ENCODE measurements at regions not wholly inside any gene's neighbourhood (a gene's known extent, or its start where the extent isn't known, plus 50 kb on each side); places are given as distances from the start of the nearest gene placed in this dataset.
A peak's percentile ranks its signal among the peaks of the same experiment; 100 is the strongest.
"Not testable (repeated sequence)": the region's sequence is repeated elsewhere in the genome, so short reads cannot be mapped to it uniquely, and the experiment has no call there.

DNA sequence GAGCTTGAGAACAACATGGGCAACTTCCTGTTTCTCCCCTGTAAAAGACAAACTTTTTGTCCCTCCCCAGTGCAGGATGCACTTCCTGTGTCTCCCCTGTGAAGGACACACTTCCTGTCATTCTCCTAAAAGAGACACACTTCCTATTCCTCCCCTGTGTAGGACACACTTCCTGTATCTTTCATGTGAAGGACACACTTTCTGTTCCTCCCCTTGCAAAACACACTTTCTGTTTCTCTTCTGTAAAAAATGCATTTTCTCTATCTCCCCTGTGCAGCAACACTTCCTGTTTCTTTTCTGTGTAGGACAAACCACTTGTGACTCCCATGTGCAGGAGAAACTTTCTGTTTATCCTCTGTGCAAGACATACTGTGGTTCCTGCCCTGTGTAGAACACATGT is 488.6 kb upstream of the USP9Y start:
- DNase-seq = no peak

DNA sequence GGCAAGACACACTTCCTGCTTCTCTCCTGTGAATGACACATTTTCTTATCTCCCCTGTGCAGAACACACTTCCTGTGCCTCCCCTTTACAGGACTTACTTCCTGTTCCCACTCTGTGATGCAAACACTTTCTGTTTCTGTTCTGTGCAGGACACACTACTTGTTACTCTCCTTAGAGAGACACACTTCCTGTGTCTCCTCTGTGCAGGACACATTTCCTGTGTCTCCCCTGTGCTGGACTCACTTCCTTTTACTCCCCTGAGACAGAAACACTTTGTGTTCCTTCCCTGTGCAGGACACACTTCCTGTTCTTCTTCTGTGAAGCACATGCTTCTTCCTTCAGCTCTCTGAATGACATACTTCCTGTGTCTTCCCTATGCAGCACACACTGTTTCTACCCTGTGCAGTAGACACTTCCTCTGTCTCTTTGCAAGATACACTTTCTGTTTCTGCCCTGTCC is 485.4 kb upstream of the USP9Y start:
- no peak for DNase-seq

DNA sequence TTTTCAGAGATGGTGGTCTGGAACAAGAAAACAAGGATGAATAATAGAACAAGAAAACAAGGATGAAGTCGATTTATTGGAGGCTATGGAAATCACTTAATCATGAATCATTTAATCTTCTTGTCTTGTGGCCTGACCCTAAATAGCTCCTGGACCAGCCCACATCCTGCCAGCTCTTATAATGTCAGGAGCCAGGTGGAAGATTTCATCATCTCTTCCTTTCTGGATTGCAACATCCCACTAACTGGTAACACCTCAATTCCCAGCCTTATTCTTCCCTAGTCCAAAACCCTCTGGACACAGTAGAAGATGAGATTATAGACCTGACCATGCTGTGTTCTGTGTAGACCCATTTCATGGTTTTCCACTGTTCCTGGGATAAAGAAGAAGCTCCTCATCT is 470.1 kb upstream of the USP9Y start:
- DNase-seq = no peak

DNA sequence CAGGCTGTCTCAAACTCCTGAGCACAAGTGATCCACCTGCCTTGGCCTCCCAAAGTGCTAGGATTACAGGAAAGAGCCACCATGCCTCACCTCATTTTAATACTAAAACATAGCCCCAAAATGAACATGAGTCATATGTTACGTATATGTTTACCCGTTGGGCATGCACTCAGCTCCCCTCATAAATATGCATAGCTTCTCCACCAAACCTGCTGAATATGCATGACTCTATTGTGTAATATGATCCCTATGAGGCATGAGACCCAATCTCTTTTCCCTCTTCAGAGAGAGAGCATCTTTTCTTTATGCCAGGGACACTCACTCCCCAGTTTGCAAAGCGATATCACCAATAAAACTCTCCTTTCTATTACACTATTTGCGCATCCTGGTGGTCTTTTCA is 464.6 kb upstream of the USP9Y start:
- DNase-seq = no peak

DNA sequence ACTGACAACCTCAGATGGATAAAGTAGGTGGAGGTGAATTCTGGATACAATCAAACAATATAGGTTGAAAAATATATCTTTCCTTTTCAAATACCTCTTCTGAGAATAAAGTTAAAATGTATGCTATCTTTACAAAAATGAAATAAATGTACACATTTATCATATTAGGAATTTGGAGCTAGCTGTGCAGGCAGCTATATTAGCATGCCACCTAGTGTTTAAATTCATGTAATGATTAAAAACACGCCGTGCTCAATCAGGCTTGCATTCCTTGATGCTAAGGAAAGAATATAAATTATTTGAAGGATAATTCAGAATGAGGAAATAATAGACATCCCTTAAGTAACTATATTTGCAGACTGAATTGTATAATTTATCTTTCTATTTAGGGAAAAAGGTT is 460.7 kb upstream of the USP9Y start:
- not testable (repeated sequence) for DNase-seq

DNA sequence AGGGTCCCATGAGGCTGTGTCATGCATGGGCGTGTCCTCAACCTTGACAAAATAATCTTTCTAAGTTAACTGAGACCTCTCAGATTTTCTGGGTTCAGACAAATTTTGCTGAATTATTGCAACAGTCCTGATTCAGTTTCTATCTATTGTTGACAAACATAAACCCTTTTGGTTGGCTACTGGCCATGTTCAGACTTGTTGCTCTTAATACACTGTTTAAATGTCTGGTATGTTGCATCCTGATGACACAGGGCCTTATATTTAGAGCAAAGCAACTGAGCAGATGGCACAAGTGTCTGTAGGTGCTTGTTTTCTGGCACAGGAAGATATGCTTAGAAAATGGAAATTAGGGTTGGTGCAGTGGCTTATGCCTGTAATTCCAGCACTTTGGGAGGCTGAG is 456.9 kb upstream of the USP9Y start:
- no peak for DNase-seq

DNA sequence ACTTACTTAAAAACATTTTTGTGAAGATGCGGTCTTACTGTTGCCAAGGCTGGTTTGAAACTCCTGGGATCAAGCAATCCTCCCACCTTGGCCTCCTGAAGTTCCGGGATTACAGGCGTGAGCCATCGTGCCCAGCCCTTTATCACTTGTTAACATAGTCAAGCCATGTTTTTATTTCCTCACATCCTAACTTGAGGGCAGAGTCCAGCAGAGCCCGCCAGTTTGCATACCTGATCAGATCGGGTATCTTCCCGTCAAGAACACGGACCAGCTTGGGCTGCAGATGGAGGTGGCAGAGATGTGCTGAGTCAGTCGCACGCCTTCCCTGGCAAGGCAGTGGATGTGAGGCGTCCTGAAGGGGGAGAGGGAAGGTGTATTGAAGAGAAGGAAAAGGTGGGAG is 447.3 kb upstream of the USP9Y start:
- no peak for DNase-seq

DNA sequence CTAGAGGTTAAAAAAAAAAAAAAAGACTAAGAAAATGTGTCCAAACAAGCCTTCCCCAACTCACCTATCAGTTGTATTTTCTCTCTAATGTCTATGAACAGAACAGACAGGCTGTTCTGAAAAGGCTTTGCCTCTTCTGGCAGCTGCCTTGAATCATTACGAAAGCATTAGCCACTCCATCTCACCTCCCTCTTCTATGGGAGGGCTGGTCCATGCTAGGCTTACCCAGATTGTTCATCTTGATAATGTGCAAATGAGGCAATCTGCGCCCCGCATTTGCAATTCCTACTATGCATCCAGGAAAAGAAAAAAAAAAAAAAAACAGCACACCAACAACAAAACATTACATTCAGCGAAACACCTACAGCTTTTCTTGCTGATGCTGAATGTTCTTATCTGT is 429.9 kb upstream of the USP9Y start:
- DNase-seq = no peak

DNA sequence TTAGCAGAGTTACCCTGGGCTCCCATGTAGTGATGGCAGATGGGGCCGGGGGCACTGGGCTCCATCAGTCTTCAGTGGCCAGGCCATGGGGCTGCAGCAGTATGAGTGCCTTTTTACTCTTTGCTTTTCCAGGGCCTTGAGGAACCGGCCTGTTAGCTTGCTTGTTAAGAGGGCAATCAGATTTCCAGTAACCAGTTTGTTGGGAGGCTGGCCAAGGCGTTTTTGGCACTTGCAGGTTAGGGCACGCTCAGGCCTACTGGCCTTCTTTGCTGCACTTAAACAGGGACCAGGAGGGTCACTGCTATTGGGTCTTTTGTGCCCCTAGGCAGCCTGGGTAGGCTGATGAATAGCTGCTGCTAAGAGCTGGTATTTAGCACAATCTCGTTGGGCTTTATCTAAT is 415.4 kb upstream of the USP9Y start:
- no peak for DNase-seq

DNA sequence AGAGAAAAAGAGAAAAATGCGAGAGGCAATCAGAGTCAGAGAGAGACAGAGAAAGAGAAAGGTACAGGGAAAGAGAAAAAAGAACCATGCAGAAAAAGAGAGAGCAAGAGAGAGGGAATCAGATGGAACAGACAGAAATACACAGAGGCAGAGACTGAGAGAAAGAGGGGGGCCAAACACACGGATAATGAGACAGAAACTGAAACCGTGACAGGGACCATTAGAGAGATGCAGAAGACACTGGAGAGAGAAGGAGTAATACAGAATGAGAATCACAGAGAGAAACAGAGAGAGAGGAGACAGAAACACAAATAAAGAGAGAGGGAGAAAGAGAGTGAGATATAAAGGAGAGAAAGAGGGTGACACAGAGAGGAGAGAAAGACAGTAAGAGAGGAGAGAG is 412.1 kb upstream of the USP9Y start:
- DNase-seq = no peak

DNA sequence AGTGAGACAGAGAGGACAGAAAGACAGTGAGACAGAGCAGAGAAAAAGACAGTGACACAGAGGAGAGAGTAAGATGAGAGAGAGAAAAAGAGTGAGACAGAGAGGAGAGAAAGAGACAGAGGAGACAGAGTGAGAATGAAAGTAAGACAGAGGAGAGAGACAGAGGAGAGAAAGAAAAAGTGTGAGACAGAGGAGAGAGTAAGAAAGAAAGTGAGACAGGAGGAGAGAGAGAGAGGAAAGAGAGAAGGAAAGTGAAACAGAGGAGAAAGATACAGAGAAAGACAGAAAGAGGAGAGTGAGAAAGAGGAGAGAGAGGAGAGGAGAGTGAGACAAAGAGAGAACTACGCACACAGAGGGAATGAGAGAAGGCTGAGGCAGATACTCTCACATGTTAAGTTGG is 411.6 kb upstream of the USP9Y start:
- DNase-seq = no peak

DNA sequence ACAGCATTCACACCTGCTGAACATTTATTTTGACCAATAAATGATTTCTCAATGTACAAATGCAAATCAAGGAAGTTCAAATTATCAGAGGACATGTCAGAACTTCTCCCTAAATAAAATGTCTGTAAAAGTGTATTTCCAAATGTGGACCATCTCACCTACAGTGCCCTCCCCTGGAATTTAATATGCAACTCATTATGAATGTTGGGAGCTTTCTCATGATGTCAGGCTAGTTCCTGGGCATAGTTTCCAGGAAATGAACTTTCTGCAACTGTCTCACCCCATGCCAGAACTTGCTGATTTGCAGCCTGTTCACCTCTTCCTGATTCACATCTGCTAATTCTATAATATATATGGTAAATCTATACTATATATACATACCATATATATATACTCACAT is 408.5 kb upstream of the USP9Y start:
- DNase-seq = no peak

DNA sequence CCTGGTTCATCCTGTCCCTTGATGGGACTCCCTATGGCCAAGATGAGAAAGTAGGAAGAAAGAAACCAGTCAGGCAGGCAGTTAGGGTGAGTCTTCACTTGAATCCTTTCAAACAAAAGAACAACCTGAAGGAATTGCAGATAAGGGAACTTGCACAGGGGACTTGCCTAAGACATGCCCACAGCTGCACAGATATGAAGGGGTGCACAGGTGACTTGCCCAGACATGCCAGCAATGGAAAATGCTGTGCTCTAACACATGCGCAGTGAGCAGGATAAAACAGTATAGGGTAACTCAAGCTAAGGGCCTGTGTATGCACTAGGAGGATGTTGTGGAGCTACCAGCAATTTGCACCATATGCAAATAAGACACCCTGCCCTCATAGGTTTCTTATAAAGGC is 404.6 kb upstream of the USP9Y start:
- no peak for DNase-seq

DNA sequence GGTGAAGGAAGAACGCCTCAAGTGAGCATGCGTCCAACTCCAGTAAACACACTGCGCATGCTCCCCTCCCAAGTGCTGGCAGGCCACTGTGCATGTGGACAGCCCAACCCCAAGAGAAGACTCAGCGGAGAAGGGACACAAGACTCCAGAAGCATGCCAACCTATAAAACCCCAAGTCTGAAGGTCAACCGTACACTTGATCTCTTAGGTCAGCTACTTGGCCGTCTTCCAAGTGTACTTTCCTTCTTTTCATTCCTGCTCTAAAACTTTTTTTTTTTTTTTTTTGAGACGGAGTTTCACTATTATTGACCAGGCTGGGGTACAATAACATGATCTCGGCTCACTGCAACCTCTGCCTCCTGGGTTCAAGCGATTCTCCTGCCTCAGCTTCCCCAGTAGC is 401.2 kb upstream of the USP9Y start:
- not testable (repeated sequence) for DNase-seq

DNA sequence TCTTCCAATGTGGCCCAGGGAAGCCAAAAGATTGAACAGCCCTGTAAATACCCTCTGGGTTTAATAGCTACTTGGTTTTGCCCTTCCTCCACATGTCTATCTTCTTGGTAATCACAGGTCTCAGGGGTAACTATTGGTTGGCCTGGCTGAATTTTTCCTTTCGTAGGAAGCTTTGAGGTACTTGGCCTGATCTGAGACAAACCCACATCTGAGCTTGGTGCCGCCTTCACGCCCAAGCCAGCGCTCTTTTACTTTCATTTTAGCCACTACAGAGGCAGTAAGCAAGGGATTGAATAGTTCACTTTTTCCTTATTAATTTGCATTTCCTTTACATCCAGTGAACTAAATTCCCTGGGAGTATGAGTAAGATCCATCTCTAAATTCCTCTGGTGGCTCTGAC is 397.6 kb upstream of the USP9Y start:
- DNase-seq = no peak

DNA sequence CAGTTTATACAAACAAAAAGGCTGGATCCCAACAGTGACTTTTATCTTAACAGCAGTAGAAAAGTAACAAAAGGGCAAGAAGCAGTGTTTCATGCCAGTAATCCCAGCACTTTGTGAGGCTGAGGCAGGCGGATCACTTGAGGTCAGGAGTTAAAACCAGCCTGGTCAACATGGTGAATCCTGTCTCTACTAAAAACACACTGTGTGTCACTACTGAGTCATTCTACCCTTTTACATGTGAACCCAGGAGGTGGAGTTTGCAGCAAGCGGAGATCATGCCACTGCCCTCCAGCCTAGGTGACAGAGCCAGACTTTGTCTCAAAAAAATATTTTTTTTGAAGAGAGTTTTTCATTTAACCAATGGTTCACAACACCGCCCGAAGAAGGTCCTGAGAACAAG is 395.6 kb upstream of the USP9Y start:
- DNase-seq = no peak

DNA sequence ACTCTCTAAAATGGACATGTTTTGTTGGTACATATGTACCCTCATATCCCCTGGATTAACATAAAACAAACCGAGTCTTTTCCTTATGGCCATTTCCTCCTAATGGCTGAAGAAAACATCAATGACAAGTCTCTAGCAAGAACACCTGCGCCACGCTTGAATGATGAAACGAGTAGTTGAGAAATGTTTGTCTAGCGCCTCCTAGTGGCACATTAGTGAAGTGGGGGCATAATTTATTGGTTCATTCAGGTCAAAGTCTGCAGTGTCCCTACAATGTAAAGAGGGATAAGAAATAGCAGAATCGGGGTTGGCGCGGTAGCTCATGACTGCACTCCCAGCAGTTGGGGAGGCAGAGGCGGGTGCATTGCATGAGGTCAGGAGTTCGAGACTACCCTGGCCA is 391.8 kb upstream of the USP9Y start:
- DNase-seq = peak; percentile 2

DNA sequence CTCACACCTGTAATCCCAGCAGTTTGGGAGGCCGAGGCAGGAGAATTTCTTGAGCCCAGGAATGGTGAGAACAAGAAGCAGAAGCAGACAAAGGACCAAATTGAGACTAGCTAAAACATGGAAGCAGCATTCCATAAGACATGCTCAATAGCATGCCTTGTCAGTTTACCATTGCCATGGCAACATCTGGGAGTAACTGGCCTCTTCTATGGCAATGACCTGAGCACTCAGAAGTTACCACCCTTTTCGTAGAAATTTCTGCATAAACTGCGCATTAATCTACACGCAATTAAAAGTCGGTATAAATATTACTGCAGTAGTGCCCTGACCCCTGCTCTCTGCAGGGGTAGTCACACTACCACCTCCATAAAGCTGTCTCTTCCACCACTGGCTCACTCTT is 390.2 kb upstream of the USP9Y start:
- DNase-seq = no peak

DNA sequence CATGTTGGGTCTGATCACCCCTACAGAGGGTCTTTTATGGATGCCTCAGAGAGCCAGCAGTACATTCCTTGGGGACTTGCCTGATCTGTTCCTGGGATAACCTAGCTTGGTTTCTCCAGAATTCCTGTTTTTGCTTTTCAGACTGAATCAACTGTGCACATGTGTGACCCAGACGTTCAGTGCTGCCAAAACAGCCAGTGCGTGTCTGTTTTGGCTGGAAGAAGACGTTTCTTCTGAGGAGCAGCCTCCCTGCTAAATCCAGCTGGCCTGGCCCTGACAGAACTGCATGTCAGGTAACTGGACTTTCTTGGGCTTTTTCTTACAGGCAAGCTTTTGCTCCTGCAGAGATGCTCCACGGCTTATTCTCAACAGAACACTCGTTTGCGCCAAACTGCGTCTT is 373.3 kb upstream of the USP9Y start:
- DNase-seq = no peak

DNA sequence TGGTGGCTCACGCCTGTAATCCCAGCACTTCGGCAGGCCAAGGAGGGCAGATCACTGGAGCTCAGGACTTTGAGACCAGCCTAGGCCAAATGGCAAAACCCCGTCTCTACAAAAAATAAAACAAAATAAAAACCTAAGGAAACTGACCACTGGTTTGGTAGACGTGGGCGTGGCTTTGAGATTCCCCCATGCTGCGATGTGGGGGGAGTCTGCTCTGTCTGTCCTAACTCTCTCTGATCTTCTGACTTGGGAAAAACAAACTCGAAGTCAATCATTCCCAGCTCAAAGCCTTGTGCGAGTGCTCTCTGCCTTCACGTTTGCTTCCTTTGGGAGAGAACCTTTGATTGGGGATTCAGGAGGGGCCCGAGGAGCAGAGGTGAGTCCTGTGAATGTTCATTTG is 369.1 kb upstream of the USP9Y start:
- not testable (repeated sequence) for DNase-seq

DNA sequence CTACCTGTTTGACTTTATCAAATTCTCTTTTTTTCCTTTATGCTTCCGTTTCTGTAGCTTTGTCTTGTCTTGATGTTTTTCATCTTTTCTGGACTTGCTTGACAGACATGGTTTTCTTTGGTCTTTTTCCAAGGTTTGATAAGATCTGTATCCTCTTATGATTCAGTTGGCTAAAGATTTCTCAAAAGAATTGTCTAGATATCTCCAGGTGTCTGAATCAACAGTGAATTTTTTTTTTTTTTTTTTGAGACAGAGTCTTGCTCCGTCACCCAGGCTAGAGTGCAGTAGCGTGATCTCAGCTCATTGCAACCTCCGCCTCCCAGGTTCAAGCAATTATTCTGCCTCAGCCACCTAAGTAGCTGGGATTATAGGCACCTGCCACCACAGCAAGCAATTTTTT is 357.8 kb upstream of the USP9Y start:
- DNase-seq = no peak

DNA sequence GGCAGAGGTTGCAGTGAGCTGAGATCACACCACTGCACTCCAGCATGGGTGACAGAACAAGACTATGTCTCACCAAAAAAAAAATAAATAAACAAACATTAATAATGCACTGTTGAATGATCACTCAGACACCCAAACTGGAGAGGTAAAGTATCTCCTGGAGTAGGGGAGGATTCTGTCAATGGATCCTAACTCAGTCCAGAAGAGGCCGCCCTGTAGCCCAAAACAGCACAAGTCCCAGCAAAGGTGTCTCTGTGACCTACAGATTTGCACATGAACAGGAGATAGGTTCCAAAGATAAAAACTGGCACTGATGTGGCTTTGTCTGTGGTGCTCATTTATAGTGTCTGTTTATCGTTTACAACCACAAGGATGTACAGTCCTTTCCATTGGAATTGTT is 352.9 kb upstream of the USP9Y start:
- DNase-seq = no peak

DNA sequence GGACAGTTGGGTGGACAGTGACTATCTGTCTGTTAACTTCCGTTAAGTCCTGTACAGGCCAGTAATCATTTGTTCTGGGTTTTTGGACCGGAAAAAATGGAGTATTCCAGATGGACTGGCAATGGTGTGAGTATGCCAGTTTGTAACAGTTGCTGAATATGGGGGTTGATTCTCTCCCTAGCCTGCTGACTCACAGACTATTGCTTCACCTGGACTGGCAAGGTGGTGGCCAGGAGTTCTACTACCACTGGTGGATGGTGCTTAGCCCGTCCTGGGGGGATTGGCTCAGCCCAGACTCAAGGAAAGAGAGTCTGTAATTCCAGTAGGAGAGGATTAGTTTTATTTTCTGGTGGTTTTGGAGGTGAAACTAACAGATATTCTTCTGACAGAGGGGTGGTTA is 343.8 kb upstream of the USP9Y start:
- DNase-seq = no peak

DNA sequence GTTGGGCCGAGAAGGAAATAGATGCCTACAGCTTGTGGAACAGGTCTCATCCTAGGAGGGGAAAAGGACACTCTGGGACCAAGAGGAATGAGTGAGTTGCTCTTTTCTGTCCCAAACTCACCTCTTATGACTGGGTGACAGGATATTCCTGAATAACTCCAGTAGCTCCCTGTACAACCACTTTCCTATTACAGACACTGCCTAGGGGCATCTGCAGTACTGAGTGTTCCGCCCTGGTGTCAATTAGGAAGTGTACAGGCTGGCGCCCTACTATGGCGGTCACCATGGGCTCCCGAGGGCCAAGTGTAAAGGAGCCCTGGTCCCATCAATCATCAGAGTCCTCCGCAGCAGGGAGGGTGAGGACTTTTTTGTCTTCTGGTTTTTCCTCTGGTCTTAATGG is 343.4 kb upstream of the USP9Y start:
- no peak for DNase-seq

DNA sequence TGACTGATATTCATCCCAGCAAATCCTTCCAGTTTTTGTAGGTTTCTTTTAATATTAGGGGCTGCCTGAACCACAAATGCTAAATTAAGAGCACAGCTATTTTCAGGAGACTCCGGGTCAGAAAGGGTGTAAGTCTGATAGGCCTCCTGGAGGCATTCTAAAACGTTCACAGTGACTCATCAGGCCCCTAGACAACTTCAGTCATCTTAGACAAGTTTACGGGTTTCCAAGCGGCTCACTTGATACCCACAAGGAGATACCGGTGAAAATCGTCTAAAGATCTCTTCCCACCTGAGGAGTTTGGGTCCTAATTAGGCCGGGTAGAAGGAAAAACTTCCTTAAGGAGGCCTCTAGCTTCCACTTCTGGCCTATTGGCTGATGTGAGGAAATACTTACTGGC is 342.7 kb upstream of the USP9Y start:
- DNase-seq = no peak

DNA sequence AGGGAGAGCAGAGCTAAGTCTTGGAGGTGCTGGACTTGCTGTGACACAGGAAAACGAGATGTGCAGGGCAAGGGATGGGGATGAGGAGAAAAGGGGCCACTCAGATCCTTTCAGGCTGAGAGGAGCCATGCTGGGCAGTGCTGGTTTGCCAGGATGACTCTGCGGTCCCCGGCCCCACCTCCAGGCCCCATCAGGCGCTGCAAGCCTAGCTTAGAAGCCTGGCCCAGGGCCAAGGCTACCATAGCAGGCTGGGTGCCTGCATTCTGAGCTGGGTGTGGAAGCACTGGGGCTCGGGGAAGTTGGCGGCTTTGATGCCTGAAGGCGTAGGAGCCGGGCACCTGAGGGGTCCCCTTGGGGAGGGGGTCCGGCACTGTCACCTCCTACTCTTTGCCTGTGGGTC is 341.2 kb upstream of the USP9Y start:
- DNase-seq = no peak

Data from suppressor macrophage treated with lipopolysaccharide for 4 hours (primary cell).